HG03558 (cell line): ENCODE measurements at regions not wholly inside any gene's neighbourhood (a gene's known extent, or its start where the extent isn't known, plus 50 kb on each side); places are given as distances from the start of the nearest gene placed in this dataset.

Experiments used
- ATAC-seq: cut with Tn5 transposase; IDR thresholded peaks from one replicate; pipeline ENCODE4 v1.9.1; 2021; ENCODE audit warnings: moderate number of reproducible peaks; ENCODE audit not compliant: unreplicated experiment; ENCODE audit errors: extremely low read depth

DNA sequence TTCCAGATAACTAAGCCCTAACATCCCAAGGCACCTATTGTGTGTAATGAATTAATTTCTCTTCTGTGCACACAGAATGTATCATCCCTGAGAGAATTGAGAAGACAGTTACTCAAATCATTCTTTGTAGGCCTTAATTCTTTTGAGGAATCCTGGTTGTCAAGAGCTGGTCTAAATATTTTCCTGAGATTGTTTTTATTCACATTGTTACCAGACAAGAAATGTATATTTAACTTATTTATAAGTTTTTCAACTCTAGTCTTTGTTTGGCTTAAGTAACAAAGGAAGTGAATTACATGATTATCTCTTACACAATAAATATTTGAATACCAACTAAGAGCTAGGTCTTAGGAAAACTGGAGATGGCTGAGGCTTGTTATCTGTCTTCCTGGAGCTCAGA lies 169.4 kb downstream of the DACT1 start:
- ATAC-seq, result no peak

DNA sequence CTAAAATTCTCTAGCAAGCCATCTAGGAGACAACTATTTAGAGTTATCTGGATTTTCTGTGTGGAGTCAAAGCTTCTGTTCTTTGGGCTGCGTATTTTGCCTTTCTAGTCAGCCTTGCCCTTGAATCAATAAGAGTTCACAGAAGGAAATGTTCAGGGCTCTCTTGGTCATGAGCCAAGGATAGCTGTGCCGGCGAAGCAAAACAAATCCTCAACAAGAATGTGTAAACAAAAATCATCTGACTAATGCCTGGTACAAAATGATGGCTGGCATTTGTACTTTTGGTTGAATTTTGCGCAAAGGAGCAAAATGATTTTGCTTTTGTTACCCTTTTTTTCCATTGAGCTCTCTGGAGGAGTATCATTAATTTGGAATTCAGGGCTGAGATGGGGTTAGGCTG lies 171.1 kb downstream of the DACT1 start:
- no peak for ATAC-seq

DNA sequence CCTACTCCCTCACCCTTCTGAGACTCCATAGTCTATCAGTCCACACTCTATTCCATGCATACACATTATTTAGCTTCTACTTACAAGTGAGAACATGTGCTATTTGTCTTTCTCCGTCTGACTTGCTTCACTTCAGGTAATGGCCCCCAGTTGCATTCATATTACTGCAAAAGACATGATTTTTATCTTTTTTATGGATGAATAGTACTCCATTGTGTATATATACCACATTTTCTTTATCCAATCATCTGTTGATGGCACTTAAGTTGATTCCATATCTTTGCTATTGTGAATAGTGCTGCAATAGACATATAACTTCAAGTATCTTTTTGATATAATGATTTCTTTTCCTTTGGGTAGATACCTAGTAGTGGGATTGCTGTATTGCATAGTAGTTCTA lies 171.8 kb downstream of the DACT1 start:
- no peak for ATAC-seq

DNA sequence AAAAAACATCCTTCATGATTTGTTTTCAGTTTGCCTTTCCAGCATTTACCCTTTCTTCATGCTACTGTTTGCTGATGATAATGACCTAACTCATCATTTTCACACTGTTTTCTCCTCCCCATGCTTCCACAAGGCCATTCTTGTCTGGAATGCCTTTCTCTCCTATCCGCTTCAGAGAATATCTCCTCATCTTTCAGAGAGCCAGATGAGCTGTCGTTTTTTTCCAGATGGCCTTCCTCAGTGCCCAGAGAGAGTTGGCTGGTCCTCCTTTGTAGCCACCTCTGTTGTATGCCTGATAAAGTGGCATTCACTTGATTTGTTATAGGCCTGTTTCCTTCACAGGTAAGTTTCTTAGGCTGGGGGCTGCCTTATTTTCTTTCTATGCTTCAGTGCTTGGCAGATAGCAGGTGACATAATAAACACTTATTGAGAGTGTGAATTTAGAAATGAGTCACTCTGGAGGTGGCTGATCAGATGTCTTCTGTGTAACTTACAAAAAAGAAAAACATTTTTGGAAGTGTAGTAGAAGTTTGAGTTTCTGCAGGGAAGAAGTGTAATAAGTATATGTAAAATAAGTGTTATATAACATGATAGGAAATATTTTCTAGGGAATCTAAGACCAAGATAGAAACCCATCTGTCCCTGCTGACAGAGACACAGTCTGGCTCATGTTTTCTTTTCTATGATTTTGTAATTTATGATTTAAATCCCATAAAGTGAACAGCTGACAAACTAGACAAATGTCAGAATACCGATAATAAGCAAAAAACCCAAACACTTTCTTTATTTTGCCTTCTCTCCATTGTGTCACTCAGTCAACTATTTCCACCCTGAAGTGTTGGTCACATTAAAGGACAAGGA lies 174.5 kb downstream of the DACT1 start:
- ATAC-seq, result no peak

DNA sequence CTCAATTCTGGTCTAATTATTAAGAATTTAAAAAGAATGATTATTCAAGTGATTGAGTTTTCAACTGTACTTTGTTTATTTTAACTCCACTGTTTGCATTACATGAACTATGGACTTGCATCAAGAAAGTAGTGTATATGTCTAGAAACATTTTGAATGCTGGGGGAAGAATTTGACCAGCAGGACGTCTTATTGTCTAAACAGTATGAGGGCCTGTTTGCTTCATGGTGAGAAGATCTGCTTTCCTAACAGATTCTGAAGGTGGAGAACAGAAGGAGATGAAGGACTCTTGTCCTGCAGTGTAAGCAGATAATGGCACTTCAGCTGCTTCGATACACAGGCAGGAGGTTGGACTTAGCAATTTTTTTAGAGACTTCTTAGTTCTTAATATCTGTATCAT lies 176.0 kb downstream of the DACT1 start:
- ATAC-seq, result no peak

DNA sequence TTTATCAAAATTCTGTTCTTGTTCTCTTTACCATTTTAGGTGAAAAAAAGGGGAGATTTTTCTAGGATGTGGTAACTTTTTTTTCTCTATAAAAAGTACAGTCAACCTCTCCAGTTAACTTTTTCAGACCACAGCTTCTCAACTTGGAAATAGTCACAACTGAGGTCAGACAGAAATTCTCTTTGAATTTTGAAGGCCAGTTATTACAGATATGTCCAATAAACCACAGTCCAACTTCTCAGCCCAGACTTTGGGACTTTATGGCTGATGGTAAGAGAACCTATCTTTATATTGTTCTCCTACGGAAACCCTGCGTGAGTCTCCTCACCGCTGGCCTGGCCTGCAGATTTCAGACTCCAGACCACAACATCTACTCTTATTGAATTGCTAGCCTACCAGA lies 176.7 kb downstream of the DACT1 start:
- no peak for ATAC-seq

DNA sequence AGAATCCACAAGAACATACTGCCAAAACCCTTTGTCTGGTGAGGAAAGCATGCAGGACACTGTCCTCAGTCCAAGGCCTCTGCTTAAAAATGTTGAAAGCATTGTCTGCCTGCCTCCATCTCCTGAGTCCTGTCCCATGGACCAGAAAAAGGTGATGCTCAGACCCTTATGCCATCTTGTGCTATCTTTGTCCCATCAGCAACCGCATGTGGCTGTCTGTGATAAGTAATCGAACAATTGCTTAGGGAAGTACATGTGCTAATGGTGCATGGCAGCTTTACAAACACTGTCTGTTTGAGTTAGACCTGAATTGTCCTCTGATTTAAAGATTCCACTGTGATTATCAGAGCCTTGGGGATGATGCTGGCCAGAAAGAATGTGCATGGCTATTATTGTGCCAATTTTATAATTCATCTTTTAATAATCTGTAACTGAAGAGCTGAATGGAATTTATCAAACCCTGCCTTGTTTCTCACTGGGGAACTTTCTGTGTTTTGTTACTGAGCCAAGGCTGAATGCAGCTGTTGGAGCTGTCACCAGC lies 177.5 kb downstream of the DACT1 start:
- no peak for ATAC-seq

DNA sequence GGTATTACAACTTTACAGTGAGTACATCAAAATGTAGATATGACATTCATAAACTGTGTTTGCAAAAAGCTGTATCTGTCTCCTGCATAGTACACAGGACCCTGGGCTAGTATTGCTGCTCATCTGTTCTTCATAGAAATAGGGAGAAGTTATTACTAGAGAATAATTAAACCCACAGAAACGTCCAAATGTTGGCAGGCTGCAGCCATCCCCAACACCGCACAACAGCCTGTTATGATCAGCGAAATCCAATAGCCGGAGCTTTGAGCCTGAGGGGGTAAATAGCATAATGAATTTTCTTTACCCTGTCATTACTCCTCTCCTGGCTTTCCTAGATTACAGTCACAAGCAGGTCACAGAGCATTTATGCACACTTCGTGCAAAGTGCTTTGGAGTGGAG lies 178.0 kb downstream of the DACT1 start:
- ATAC-seq, result no peak

DNA sequence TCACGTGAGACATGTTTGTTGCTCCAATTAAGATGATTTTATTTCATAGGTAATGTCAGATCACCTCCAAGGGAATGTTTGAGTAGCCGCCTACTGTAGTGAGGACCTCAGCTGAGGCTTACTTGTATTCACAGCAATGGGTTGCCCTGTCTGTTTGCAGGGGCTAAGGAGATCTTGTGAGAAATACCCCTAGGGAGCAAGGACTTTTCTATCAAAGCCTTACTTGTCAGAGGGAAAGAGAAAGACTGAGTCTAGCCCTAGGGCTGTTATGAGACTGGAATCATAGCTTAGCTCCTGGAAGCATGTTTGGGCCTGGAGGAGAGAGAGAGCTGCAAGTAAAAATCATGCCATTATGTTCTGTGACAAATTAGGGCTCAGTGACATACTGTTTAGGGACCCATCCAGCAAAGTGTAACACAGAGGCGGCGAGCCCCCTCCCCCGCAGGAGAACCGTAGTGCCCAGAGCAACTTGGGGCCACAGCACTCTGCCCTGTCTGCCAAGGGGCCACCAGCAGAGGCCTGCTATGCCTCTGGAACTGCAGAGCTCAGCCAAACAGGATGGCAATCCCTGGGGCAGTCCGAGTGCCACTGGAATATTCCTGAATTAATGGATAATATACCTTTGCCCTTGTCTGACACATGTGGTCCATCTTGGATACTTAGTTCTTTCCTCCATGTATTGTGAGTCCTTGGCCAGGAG lies 178.8 kb downstream of the DACT1 start:
- no peak for ATAC-seq

DNA sequence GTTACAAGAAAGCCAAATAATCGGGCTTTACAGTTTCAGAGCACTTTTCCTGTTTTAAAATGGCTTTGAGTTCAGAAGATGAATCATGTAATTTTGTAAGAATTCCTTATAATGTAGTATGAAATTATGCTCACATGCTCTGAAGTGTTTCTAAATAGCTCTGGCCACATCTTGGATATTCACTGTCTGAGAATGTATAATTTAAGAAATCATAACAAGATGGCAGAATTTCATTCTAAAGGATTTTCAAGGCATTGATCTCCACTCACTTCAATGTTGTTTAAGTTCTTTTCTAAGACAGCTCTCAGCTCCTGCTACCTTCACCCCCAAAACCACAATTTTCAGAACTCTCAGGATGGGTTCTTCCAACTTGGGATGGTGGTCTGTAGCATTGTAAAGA lies 180.1 kb downstream of the DACT1 start:
- no peak for ATAC-seq

DNA sequence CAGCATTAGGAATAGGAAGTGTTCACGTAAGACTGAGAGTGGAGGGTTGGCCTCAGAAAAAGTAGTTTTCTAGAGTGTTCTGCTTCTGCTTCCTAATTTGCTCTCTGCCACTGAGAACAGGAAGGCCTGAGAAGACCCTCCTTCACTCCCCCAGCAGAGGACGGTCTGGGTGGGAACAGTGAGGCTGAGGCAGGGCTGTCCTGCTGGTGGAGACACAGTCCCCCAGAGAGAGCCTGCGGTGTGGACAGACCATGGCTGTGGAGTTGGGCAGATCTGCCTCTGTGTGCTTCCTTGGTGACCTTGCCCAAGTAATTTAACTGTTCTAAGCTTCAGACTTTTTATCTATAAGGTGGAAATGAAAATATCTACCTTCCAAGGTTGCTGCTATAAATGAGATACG lies 182.3 kb downstream of the DACT1 start:
- no peak for ATAC-seq

DNA sequence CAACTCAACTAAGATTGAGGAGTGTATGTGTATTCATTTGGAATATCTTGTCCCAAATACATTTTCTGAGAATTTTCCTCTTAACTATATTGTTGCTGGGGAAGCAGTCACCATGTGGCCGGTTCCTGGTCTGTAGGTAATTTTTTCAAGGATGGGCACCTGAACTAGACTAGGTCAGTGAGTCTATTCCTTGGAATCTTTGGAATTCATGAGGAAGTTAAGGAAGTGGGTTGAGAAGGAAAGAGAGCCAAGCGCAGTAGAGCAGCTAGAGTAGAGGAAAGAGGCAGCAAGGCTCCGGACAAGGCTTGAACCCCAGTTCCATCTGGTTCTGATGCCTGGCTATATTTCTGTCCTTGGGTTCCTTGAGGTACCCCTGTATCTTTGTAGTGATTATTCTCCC lies 183.7 kb downstream of the DACT1 start:
- ATAC-seq, result no peak

DNA sequence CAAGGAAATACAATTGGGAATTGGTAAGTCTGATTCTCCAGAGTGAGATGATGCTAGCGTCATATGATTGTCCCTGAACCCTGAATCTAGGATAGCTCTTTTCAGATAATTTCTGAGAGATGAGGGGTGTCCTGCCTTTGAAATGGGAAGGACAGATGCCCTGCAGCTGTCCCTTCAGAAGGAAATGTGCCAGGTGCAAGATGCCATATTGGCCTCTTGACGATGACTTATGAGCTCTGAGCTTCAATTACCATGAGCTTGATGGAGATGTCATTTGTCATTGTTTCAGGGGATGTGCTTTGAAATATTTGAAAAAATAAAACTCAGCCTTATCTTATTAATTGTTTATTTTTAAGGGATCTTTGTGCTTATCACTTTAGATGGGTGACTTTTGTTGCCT lies 185.1 kb downstream of the DACT1 start:
- ATAC-seq, result no peak

DNA sequence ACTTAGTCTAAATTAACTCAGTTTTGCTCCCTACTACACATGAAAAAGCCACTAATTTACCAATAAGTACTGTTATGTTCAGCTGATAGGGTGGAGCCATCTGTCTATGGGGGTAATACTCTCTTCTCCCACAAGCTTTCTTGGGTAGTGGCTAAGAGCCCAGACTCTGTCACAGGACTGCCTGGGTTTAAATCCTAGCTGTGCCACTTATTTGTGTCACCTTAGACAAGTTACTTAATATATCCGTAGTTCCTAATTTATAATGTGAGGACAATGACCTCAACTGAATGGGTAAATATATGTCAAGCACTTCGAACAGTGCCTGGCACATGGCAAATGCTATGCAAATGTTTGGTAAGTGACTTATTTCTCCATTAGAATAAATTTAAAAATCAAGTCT lies 185.6 kb downstream of the DACT1 start:
- no peak for ATAC-seq

DNA sequence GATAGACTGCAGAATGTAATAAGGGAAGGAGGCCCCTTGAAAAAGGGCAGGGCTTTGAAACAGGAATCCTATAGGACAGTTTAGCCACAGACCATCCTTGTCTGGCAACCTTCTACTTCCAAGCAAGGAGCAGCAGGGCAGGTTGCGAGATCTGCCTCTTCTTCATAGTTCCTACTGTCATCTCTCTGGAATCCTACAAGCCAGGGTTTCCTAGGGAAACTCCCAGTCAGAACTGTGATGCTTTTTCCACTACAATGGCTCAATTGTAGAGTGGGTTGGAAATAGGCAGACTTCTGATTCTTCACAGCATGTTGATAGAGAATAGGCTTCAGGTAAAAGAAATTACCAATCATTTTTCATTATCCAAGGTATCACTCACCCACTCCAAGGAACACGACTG lies 186.3 kb downstream of the DACT1 start:
- ATAC-seq, result no peak

DNA sequence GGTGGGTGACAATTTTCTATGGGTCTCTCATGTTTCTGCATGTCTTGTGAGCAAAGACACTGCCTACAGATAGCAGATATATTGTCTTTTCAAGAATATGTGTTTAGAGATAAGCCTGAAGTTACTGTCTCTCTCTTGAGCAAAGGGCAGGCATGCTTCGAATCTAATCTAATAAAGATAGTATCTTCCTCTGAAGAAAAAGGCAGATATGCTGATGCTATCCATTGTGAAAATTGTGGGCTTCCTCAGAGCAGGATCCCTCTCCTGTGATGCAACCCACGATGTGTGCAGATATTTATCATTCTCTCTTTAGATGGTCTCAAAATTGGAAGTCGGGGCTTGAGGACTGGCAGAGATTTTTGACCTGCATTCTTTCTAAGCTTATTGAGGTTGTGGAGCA lies 187.0 kb downstream of the DACT1 start:
- no peak for ATAC-seq

DNA sequence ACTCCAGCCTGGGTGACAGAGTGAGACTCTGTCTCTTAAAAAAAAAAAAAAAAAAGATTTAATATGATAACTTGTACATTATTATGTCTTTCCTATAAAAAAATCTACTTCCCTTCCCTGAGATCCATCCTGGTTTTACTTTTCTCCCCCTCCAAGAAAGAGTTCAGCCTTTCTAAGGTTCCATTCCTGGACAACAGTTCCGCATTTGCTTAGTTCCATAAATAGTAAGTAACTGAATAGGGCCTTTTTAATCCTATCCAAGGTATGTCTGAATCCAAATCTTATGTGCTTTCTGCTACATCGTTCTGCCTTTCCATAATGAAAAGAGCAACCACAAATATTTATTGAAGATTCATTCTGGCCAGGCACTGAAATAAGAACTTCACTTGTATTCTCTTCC lies 187.8 kb downstream of the DACT1 start:
- no peak for ATAC-seq

DNA sequence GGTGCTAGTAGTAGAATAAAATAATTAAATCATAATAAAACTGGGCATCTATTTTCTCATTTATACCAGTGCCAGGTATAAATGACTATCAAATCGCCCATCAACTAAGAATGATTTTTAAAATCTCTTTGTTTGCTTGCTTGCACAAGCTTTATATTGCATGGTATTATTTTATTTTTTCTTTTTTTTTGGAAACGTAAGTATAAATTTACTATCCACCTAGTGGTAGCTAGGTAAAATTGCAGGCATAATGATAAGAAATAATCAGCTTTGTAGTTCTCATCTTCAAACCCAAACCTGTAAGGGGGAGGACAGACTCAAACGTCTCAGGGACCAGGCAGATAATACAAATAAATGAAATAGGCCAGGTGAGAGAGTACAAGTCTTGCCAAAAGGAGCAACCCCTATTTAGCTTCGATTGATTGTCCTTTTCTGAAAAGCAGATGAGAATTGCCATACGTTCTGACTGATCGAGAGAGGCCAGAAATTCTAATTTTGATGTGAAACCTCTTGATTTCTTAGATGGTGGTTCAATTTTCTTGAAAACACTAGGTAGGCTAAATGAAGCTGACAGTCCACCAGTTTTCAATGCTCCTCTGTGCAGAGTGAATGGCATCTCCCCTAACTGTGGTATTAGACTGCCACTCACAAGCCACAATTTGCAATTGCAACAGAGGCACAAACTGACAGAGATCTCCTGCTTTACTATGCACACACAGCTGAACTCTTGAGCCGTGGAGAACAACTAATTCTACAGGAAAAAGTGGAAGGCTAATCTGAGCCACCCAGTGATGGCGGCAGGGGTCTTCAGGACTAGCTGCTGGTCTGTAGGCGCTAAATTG lies 189.3 kb downstream of the DACT1 start:
- ATAC-seq, result no peak

DNA sequence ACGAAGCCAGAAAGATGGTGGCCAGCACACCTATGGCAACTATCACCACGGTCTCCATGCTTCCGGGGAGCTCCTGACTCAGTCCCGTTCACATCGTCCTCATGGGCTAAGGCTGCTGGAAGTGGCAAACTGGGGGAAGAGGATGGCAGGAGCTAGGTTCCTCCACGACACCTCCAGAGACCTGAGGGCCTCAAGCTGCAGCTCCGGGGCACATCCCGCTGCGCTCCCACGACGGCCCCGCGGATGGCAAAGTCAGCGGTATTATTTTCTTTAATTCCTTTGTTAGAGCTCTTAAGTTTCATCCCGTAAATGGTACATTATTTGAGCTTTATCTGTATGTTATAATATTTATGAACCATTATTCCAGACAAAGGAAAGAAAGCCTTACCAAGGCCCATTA lies 190.5 kb downstream of the DACT1 start:
- ATAC-seq, result no peak

DNA sequence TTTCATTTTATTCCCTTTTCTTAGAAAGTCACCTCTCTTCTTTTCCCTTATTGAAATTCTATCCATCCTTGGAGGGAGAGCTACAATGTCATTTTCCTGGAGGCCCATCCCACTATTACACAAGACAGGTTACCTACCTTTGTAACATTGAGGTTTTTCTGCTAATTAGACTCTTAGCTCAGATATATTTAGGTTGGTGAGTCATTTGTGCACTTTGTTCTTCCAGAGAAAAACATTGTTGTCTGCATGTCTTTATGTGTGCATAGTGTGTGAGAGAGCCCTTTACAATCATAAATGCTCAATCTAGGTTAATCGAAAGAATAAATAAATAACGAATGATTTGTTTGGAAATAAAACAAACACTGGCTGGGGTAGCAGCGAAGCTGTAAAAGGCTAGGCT lies 191.8 kb downstream of the DACT1 start:
- ATAC-seq, result no peak

DNA sequence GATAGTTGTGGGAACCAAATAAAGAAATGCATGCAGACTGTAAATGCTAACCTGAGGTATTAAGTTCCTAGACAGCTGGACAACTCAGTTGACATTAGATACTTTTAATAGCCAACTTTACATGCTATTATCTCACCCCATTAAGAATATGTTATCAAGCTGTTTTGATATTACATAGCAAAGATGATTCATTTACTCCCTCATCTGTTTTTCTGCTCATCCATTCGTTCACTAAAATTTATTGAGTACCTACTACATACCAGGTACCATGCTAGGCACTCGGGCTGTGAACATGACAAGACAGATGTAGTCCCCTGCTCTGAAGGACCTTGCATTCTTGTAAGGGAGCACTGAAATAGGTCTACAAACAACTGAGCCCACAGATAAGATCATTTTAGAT lies 192.4 kb downstream of the DACT1 start:
- no peak for ATAC-seq
